Peyer's patch (tissue), 4 donors: ENCODE measurements at regions not wholly inside any gene's neighbourhood (a gene's known extent, or its start where the extent isn't known, plus 50 kb on each side); places are given as distances from the start of the nearest gene placed in this dataset.

Experiments
- CTCF ChIP-seq, 6 experiments: fragments of 450-650 bp in 4 of 6; fragments of 200-600 bp in 2 of 6; sonication (generic) in 1 of 6; IDR thresholded peaks; one replicate each; pipeline ENCODE4 v1.5.1; 2017 to 2019; ENCODE audit warnings: antibody characterized with exemption in 6 of 6, mild to moderate bottlenecking in 3 of 6, moderate library complexity in 1 of 6
- POLR2A ChIP-seq, 2 donors: fragments of 450-650 bp; IDR thresholded peaks; one replicate each; pipeline ENCODE4 v1.5.1; 2017; ENCODE audit warnings: antibody characterized with exemption in 2 of 2, mild to moderate bottlenecking in 2 of 2, moderate library complexity in 2 of 2

- TF ChIP-seq POLR2A (IDR thresholded peaks at IDR 0.05) = no peak
- TF ChIP-seq CTCF (IDR thresholded peaks at IDR 0.05) = no peak
These were observed 387.1 kb downstream of the EMP1 start for GRCh38 chr12:13583630-13584029.
